MM.1S (cell line): ENCODE measurements at regions not wholly inside any gene's neighbourhood (a gene's known extent, or its start where the extent isn't known, plus 50 kb on each side); places are given as distances from the start of the nearest gene placed in this dataset.

Source experiments
- DNase-seq: peaks from one replicate; pipeline ENCODE4 v3.0.0-alpha.2; 2015
- H2AFZ ChIP-seq: fragments of 300-600 bp; sonication (generic); 2 replicates; pipeline ENCODE4 v1.6.0; 2016; ENCODE audit warnings: antibody characterized with exemption, low read length
- H3F3A ChIP-seq: fragments of 300-600 bp; sonication (generic); 2 replicates; pipeline ENCODE4 v1.6.1; 2016; ENCODE audit warnings: mild to moderate bottlenecking, antibody characterized with exemption, low read length, moderate library complexity, mixed read lengths; ENCODE audit not compliant: insufficient read depth
- H3K27ac ChIP-seq: fragments of 300-600 bp; sonication (generic); 2 replicates; pipeline ENCODE4 v1.5.1; 2016; ENCODE audit warnings: mild to moderate bottlenecking, low read length
- H3K27me3 ChIP-seq: fragments of 300-600 bp; sonication (generic); replicated peaks from 2 replicates; pipeline ENCODE4 v1.6.0; 2016; ENCODE audit warnings: low read length; ENCODE audit not compliant: insufficient read depth
- H3K36me3 ChIP-seq: fragments of 300-600 bp; sonication (generic); replicated peaks from 2 replicates; pipeline ENCODE4 v1.6.1; 2016; ENCODE audit warnings: mild to moderate bottlenecking, low read length, mixed read lengths; ENCODE audit not compliant: insufficient read depth
- H3K4me1 ChIP-seq: fragments of 300-600 bp; sonication (generic); 2 replicates; pipeline ENCODE4 v1.6.1; 2016; ENCODE audit warnings: low read length, mixed read lengths
- H3K4me2 ChIP-seq: fragments of 300-600 bp; sonication (generic); 2 replicates; pipeline ENCODE4 v1.6.0; 2016; ENCODE audit warnings: low read depth, low read length
- H3K4me3 ChIP-seq: fragments of 300-600 bp; sonication (generic); 2 replicates; pipeline ENCODE4 v1.5.1; 2016; ENCODE audit warnings: low read length, mixed read lengths
- H3K79me2 ChIP-seq: fragments of 300-600 bp; sonication (generic); 2 replicates; pipeline ENCODE4 v1.6.1; 2016; ENCODE audit warnings: mixed run types, low read length, mixed read lengths
- H3K9ac ChIP-seq: fragments of 300-600 bp; sonication (generic); 2 replicates; pipeline ENCODE4 v1.6.1; 2016; ENCODE audit warnings: low read length, mixed read lengths
- H3K9me2 ChIP-seq: fragments of 300-600 bp; sonication (generic); replicated peaks from 2 replicates; pipeline ENCODE4 v1.6.1; 2016; ENCODE audit warnings: mild to moderate bottlenecking, low read length, mixed read lengths; ENCODE audit not compliant: insufficient read depth
- H3K9me3 ChIP-seq: fragments of 300-600 bp; sonication (generic); replicated peaks from 2 replicates; pipeline ENCODE4 v1.6.1; 2016; ENCODE audit warnings: mild to moderate bottlenecking, low read length, mixed read lengths; ENCODE audit not compliant: insufficient read depth
- H4K20me1 ChIP-seq: fragments of 300-600 bp; sonication (generic); 2 replicates; pipeline ENCODE4 v1.6.1; 2016; ENCODE audit warnings: mild to moderate bottlenecking, low read length, moderate library complexity, mixed read lengths; ENCODE audit not compliant: insufficient read depth
- EZH2 ChIP-seq: fragments of 300-600 bp; sonication (generic); optimal IDR thresholded peaks from 2 replicates; pipeline ENCODE3; 2017; ENCODE audit warnings: low read depth, mild to moderate bottlenecking, antibody characterized with exemption, low read length, mixed read lengths
- EZH2phosphoT487 ChIP-seq: fragments of 300-600 bp; sonication (generic); IDR thresholded peaks from 2 replicates; pipeline ENCODE4 v1.6.1; 2018; ENCODE audit warnings: antibody characterized with exemption, low read length
- TF ChIP-seq, protein P1 (sequence below): fragments of 300-600 bp; sonication (generic); IDR thresholded peaks from 2 replicates; pipeline ENCODE4 v1.5.1; 2016; ENCODE audit warnings: antibody characterized with exemption, low read length, mixed read lengths

DNA sequence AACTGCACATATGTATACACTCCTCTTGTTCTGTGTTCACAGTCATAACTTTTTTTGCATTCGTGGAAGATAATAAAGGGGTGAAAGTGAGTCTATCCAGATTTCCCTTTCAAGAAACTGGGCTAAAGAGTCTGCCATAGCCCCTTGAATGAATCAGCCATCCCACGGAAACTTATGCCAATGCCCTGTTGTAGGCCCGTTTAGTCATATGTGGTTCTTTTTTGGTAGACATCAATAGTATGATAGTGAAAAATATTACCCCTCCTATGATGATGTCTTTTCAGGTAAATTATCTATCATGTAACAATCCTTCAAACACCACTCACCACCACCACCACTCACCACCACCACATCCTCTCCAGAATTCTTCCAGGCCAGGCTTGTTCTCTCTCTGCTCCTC is 99.9 kb upstream of the MYLIP start:
- H3K9me3 ChIP-seq: no peaks in the 10 kb centered on the region
- H3K79me2 ChIP-seq: no peaks in the 10 kb centered on the region
- H3K4me2 ChIP-seq: no peak overlapping the region
- H3K4me3 ChIP-seq: no peak overlapping the region
- H3F3A ChIP-seq: no peaks in the 10 kb centered on the region
- H3K9me2 ChIP-seq: no peaks in the 10 kb centered on the region
- TF ChIP-seq EZH2phosphoT487 (no peak), EZH2 (no peak)
- TF ChIP-seq, protein P1, sequence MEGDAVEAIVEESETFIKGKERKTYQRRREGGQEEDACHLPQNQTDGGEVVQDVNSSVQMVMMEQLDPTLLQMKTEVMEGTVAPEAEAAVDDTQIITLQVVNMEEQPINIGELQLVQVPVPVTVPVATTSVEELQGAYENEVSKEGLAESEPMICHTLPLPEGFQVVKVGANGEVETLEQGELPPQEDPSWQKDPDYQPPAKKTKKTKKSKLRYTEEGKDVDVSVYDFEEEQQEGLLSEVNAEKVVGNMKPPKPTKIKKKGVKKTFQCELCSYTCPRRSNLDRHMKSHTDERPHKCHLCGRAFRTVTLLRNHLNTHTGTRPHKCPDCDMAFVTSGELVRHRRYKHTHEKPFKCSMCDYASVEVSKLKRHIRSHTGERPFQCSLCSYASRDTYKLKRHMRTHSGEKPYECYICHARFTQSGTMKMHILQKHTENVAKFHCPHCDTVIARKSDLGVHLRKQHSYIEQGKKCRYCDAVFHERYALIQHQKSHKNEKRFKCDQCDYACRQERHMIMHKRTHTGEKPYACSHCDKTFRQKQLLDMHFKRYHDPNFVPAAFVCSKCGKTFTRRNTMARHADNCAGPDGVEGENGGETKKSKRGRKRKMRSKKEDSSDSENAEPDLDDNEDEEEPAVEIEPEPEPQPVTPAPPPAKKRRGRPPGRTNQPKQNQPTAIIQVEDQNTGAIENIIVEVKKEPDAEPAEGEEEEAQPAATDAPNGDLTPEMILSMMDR: no peak
- no peaks in the 10 kb centered on the region for H3K27me3 ChIP-seq
- no peak for DNase-seq
- H3K36me3 ChIP-seq: no peaks in the 10 kb centered on the region
- no peak overlapping the region for H3K9ac ChIP-seq
- H3K4me1 ChIP-seq: no peaks in the 10 kb centered on the region; the same call in 1 of the 2 replicates
- no peaks in the 10 kb centered on the region for H4K20me1 ChIP-seq
- no peak overlapping the region for H3K27ac ChIP-seq
- H2AFZ ChIP-seq: no peak overlapping the region

DNA sequence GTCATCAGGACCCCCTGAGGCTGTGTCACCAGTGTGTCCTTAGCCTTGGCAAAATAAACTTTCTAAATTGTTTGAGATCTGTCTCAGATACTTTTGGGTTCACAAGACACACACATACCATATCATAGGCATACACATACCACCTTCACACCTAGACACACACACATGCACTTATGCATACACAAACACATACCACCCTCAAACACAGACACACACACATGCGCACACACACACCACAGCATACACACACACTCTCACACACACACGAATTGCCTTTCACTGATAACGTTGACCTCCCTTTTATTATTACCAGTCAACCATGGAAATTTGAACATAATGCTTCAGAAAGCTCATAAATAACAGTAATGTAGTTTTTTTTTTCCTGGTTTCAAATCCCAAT is 108.6 kb upstream of the MYLIP start:
- DNase-seq: no peak
- H3K4me2 ChIP-seq: no peak overlapping the region
- H4K20me1 ChIP-seq: no peaks in the 10 kb centered on the region
- H3F3A ChIP-seq: no peaks in the 10 kb centered on the region
- H3K4me3 ChIP-seq: no peak overlapping the region
- H3K79me2 ChIP-seq: no peaks in the 10 kb centered on the region
- no peaks in the 10 kb centered on the region for H3K9me2 ChIP-seq
- H3K9me3 ChIP-seq: no peaks in the 10 kb centered on the region
- TF ChIP-seq, protein P1: no peak
- TF ChIP-seq EZH2phosphoT487 (no peak), EZH2 (no peak)
- H2AFZ ChIP-seq: no peak overlapping the region
- no peak overlapping the region for H3K9ac ChIP-seq
- no peak overlapping the region for H3K27ac ChIP-seq
- H3K27me3 ChIP-seq: no peaks in the 10 kb centered on the region
- no peaks in the 10 kb centered on the region for H3K36me3 ChIP-seq
- no peaks in the 10 kb centered on the region for H3K4me1 ChIP-seq

DNA sequence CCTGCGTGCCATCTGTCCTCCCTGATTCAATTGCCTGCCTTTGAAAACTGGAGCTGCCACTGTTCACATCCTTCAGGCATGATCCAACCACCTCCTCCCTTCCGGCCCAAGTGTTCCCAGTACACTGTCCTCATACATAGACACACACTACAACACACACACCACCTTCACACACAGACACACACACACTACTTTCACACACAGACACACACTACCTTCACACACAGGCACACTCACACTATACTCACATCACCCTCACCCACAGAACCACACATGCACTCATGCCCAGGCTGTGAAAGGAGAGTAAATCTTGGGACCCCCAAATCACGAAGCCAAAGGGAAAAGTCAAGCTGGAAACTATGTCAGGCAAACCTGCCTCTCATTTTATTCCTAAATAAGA is 109.4 kb upstream of the MYLIP start:
- no peaks in the 10 kb centered on the region for H3K9me3 ChIP-seq
- H3K4me3 ChIP-seq: no peak overlapping the region
- no peak overlapping the region for H3K27ac ChIP-seq
- H3K9ac ChIP-seq: no peak overlapping the region
- DNase-seq: no peak
- H3K27me3 ChIP-seq: no peaks in the 10 kb centered on the region
- TF ChIP-seq EZH2phosphoT487: no peak
- TF ChIP-seq EZH2: no peak
- TF ChIP-seq, protein P1: no peak
- H3K79me2 ChIP-seq: no peaks in the 10 kb centered on the region
- H3K9me2 ChIP-seq: no peaks in the 10 kb centered on the region
- no peaks in the 10 kb centered on the region for H4K20me1 ChIP-seq
- no peaks in the 10 kb centered on the region for H3F3A ChIP-seq
- H3K4me2 ChIP-seq: no peak overlapping the region
- H2AFZ ChIP-seq: no peak overlapping the region
- H3K36me3 ChIP-seq: no peaks in the 10 kb centered on the region
- no peaks in the 10 kb centered on the region for H3K4me1 ChIP-seq
